ENCODE measurements at regions not wholly inside any gene's neighbourhood (a gene's known extent, or its start where the extent isn't known, plus 50 kb on each side); places are given as distances from the start of the nearest gene placed in this dataset.

GRCh38 chr10:22473459-22473858 lies 128.2 kb downstream of the SPAG6 start:
- TF ChIP-seq RNF2 (IDR thresholded peaks at IDR 0.05; ENCODE audit: borderline replicate concordance, low read depth, low read length, missing control alignments, poor library complexity, severe bottlenecking) = peak; percentile 33
- no peak for TF ChIP-seq SIRT6 (IDR thresholded peaks at IDR 0.05; ENCODE audit: low read length)
- Histone ChIP-seq H3K9me3 (ENCODE audit: insufficient read depth in 2 of 2, low read depth in 1 of 2, low read length in 1 of 2) (no peaks in the 10 kb centered on the region; a peak in 1 of 4 replicates), H3K4me1 (replicated peaks in 1 of 4; ENCODE audit: control insufficient read depth in 3 of 4, insufficient read depth in 4 of 4, low read length in 3 of 4) (peaks cover 0 to 6% (median 2%) of the 10 kb centered on the region in 4 experiments; a peak in 4 of 7 replicates), H3K14ac (ENCODE audit: insufficient read length) (no peak overlapping the region), H2BK12ac (ENCODE audit: low read depth, low read length) (no peak overlapping the region), H3K27ac (ENCODE audit: low read depth, low read length) (no peak overlapping the region), H3K4me3 (ENCODE audit: extremely low read depth in 1 of 4, insufficient read depth in 2 of 4, low read depth in 3 of 4, low read length in 4 of 4) (no peak overlapping the region), H4K8ac (ENCODE audit: extremely low read depth, insufficient read depth, low read length) (no peak overlapping the region), H3K36me3 (ENCODE audit: control insufficient read depth in 2 of 4, insufficient read depth in 4 of 4, low read length in 3 of 4) (no peaks in the 10 kb centered on the region; a peak in 1 of 8 replicates), H3K9ac (replicated peaks in 1 of 4; ENCODE audit: extremely low read depth in 1 of 4, low read depth in 3 of 4, low read length in 3 of 4) (no peak overlapping the region), H2AK5ac (ENCODE audit: low read depth, low read length) (no peak overlapping the region), H4K20me1 (replicated peaks in 1 of 2; ENCODE audit: control insufficient read depth in 1 of 2, insufficient read depth in 2 of 2, low read length in 2 of 2) (no peaks in the 10 kb centered on the region), H3K4ac (replicated peaks; ENCODE audit: insufficient read length, low read depth, low read length) (no peak overlapping the region), H2BK15ac (ENCODE audit: low read length) (no peak overlapping the region), H2BK20ac (ENCODE audit: low read length) (no peak overlapping the region), H2BK5ac (ENCODE audit: low read depth, low read length) (no peak overlapping the region), H3K23me2 (ENCODE audit: low read depth, low read length) (peaks cover 13% of the 10 kb centered on the region; the same call in 1 of the 2 replicates), H2AFZ (ENCODE audit: low read length) (no peak overlapping the region), H3K79me2 (ENCODE audit: control insufficient read depth in 1 of 2, insufficient read depth in 2 of 2, low read length in 2 of 2) (no peaks in the 10 kb centered on the region), H3K56ac (replicated peaks; ENCODE audit: insufficient read length, low read depth, low read length) (no peak overlapping the region), H3K18ac (ENCODE audit: extremely low read depth, low read length) (no peak overlapping the region), H4K5ac (ENCODE audit: insufficient read length, low read depth, low read length) (no peak overlapping the region), H2BK120ac (replicated peaks; ENCODE audit: low read depth, low read length) (no peak overlapping the region), H3K4me2 (ENCODE audit: insufficient read depth in 1 of 2, low read depth in 2 of 2, low read length in 2 of 2) (no peak overlapping the region), H3K27me3 (replicated peaks in 1 of 4; ENCODE audit: control insufficient read depth in 3 of 4, extremely low read depth in 1 of 4, insufficient read depth in 3 of 4, low read length in 3 of 4) (peaks cover 49 to 65% (median 55%) of the 10 kb centered on the region in 4 experiments), H4K91ac (replicated peaks; ENCODE audit: insufficient read length, low read length) (no peak overlapping the region), H3K23ac (ENCODE audit: insufficient read length) (no peak overlapping the region), H3K79me1 (ENCODE audit: low read depth, low read length) (no peaks in the 10 kb centered on the region)
- FAIRE-seq (no peak), DNase-seq (ENCODE audit: low read depth in 1 of 2, low spot score in 2 of 2) (no peak)
- WGBS, 2 experiments (ENCODE audit: extremely low coverage in 1 of 2, insufficient coverage in 1 of 2, insufficient read length in 1 of 2, insufficient replicate concordance in 2 of 2, low coverage in 1 of 2, low lambda C conversion rate in 2 of 2, missing lambda C conversion rate in 1 of 2) = 70% methylated on average over 3 of the region's 3 CpGs; no CpG with 5 or more reads in 1 of the 2 experiments
- ChIA-PET CTCF (ENCODE audit: partially characterized antibody) (interaction anchor here (0.9 to 2.1 kb wide), 2 partner anchors 20 to 26 kb away, joined by 4 to 6 read pairs; no protein-coding TSS in a partner anchor), POLR2A (ENCODE audit: partially characterized antibody) (no interaction called here)
